GM12878 (cell line): ENCODE measurements at regions not wholly inside any gene's neighbourhood (a gene's known extent, or its start where the extent isn't known, plus 50 kb on each side); places are given as distances from the start of the nearest gene placed in this dataset.

Experiments
- ASH2L ChIP-seq: fragments of 300-600, 200-600 bp; sonication (generic); IDR thresholded peaks from 2 replicates; pipeline ENCODE4 v1.6.1; 2017; ENCODE audit warnings: low read depth, mild to moderate bottlenecking, borderline replicate concordance
- BCL11A ChIP-seq: IDR thresholded peaks from 2 replicates; pipeline ENCODE4 v1.6.1; 2011; ENCODE audit warnings: low read depth, low read length
- CBFB ChIP-seq: IDR thresholded peaks from 2 replicates; pipeline ENCODE4 v1.6.1; 2016; ENCODE audit warnings: antibody characterized with exemption, low read depth
- HSF1 ChIP-seq: fragments of 150-350 bp; IDR thresholded peaks from 2 replicates; pipeline ENCODE4 v1.6.1; 2014; ENCODE audit warnings: mild to moderate bottlenecking, low read depth, low read length
- IRF5 ChIP-seq: fragments of 450-650 bp; IDR thresholded peaks from 2 replicates; pipeline ENCODE4 v1.6.1; 2017; ENCODE audit warnings: borderline replicate concordance
- MXI1 ChIP-seq: fragments of 150-350 bp; IDR thresholded peaks from 2 replicates; pipeline ENCODE4 v1.6.1; 2011; ENCODE audit warnings: low read depth, mild to moderate bottlenecking, inconsistent platforms, low read length, improper control_type of control experiment
- NBN ChIP-seq: fragments of 450-650 bp; IDR thresholded peaks from 2 replicates; pipeline ENCODE4 v1.6.1; 2016
- NR2C1 ChIP-seq: fragments of 450-650 bp; IDR thresholded peaks from 2 replicates; pipeline ENCODE4 v1.6.1; 2017; ENCODE audit warnings: antibody characterized with exemption, mild to moderate bottlenecking, moderate library complexity
- NR2C2 ChIP-seq: IDR thresholded peaks from 2 replicates; pipeline ENCODE4 v1.6.1; 2011; ENCODE audit warnings: borderline replicate concordance, low read depth; ENCODE audit not compliant: control insufficient read depth, insufficient read length
- RAD51 ChIP-seq: fragments of 450-650 bp; IDR thresholded peaks from 2 replicates; pipeline ENCODE4 v1.6.1; 2016; ENCODE audit warnings: moderate library complexity, mild to moderate bottlenecking, inconsistent platforms
- SIX5 ChIP-seq: IDR thresholded peaks from 2 replicates; pipeline ENCODE4 v1.6.1; 2011; ENCODE audit warnings: mild to moderate bottlenecking, low read depth, low read length, moderate library complexity; ENCODE audit not compliant: severe bottlenecking
- SREBF2 ChIP-seq: IDR thresholded peaks from 2 replicates; pipeline ENCODE4 v1.6.1; 2012; ENCODE audit warnings: mild to moderate bottlenecking, low read length
- SRF ChIP-seq, 2 experiments: IDR thresholded peaks; 2 replicates each; pipeline ENCODE4 v1.6.1; 2011; ENCODE audit warnings: low read depth in 2 of 2, low read length in 2 of 2, mild to moderate bottlenecking in 1 of 2, moderate library complexity in 1 of 2
- TF ChIP-seq, protein P1 (sequence below): fragments of 450-650 bp; IDR thresholded peaks from 2 replicates; pipeline ENCODE4 v1.6.1; 2017; ENCODE audit warnings: mild to moderate bottlenecking, moderate library complexity
- TF ChIP-seq, protein P2 (sequence below): fragments of 450-650 bp; IDR thresholded peaks from 2 replicates; pipeline ENCODE4 v1.6.1; 2017; ENCODE audit warnings: mild to moderate bottlenecking
- TF ChIP-seq, protein P3 (sequence below): fragments of 450-650 bp; IDR thresholded peaks from 2 replicates; pipeline ENCODE4 v1.6.1; 2016; ENCODE audit warnings: mild to moderate bottlenecking, moderate library complexity, borderline replicate concordance

DNA sequence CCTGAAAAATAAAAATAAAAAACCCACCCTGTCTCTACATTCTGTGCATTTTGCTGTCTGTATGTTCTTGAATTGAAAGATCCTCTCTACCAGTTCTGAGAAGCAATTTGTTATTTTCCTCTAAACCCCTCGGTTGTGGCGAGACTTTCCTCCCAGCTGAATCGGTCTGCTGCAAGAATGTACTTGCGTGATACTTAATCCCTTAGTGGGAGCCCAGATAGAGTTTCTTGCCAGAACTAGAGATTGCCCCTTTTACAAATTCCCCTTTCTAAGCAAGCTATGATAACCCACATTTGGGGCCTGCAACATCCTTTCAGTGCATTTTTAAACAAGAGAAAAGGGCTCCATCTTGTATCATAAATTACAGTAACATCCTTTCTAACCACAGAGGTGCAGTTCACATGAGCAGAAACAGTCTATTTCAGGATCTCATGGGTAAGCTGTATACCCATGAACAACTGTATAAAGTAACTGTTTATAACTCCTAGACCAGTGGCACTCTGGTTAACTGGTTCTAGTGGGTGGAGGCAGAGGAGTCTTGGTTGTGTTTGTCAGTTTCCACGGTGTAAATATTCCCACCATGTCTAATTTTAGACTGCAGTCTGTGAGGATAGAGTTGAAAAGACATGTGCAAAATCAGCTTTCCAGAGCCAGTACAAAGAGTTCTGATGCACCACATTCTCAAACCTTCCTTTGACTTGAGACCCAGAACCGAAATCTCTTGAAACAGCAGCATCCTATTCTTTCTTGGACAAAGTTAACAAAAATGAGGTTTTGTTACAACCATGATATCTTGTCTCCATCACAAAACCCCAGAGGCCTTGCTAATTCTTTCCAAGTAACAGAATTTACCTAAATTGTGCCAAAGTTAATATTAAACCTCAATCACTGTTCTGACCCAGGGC lies 113.1 kb upstream of the ZNF217 start (continued):
- TF ChIP-seq, protein P1, sequence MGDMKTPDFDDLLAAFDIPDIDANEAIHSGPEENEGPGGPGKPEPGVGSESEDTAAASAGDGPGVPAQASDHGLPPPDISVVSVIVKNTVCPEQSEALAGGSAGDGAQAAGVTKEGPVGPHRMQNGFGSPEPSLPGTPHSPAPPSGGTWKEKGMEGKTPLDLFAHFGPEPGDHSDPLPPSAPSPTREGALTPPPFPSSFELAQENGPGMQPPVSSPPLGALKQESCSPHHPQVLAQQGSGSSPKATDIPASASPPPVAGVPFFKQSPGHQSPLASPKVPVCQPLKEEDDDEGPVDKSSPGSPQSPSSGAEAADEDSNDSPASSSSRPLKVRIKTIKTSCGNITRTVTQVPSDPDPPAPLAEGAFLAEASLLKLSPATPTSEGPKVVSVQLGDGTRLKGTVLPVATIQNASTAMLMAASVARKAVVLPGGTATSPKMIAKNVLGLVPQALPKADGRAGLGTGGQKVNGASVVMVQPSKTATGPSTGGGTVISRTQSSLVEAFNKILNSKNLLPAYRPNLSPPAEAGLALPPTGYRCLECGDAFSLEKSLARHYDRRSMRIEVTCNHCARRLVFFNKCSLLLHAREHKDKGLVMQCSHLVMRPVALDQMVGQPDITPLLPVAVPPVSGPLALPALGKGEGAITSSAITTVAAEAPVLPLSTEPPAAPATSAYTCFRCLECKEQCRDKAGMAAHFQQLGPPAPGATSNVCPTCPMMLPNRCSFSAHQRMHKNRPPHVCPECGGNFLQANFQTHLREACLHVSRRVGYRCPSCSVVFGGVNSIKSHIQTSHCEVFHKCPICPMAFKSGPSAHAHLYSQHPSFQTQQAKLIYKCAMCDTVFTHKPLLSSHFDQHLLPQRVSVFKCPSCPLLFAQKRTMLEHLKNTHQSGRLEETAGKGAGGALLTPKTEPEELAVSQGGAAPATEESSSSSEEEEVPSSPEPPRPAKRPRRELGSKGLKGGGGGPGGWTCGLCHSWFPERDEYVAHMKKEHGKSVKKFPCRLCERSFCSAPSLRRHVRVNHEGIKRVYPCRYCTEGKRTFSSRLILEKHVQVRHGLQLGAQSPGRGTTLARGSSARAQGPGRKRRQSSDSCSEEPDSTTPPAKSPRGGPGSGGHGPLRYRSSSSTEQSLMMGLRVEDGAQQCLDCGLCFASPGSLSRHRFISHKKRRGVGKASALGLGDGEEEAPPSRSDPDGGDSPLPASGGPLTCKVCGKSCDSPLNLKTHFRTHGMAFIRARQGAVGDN = peak; percentile 83
- no peak for TF ChIP-seq SREBF2
- TF ChIP-seq SRF (IDR thresholded peaks at IDR 0.05; ENCODE audit: low read depth in 2 of 2, low read length in 2 of 2) = no peak
- TF ChIP-seq ASH2L = no peak
- TF ChIP-seq, protein P2, sequence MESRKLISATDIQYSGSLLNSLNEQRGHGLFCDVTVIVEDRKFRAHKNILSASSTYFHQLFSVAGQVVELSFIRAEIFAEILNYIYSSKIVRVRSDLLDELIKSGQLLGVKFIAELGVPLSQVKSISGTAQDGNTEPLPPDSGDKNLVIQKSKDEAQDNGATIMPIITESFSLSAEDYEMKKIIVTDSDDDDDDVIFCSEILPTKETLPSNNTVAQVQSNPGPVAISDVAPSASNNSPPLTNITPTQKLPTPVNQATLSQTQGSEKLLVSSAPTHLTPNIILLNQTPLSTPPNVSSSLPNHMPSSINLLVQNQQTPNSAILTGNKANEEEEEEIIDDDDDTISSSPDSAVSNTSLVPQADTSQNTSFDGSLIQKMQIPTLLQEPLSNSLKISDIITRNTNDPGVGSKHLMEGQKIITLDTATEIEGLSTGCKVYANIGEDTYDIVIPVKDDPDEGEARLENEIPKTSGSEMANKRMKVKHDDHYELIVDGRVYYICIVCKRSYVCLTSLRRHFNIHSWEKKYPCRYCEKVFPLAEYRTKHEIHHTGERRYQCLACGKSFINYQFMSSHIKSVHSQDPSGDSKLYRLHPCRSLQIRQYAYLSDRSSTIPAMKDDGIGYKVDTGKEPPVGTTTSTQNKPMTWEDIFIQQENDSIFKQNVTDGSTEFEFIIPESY = no peak
- TF ChIP-seq NR2C2 = no peak
- no peak for TF ChIP-seq IRF5
- TF ChIP-seq CBFB = no peak
- no peak for TF ChIP-seq SIX5
- TF ChIP-seq NBN = no peak
- TF ChIP-seq MXI1 = 0 out of 2 replicates have a peak, but pooled peaks have one; percentile 26
- TF ChIP-seq BCL11A = peak; percentile 9; the same call in 1 of the 2 replicates
- TF ChIP-seq HSF1 = no peak
- TF ChIP-seq, protein P3, sequence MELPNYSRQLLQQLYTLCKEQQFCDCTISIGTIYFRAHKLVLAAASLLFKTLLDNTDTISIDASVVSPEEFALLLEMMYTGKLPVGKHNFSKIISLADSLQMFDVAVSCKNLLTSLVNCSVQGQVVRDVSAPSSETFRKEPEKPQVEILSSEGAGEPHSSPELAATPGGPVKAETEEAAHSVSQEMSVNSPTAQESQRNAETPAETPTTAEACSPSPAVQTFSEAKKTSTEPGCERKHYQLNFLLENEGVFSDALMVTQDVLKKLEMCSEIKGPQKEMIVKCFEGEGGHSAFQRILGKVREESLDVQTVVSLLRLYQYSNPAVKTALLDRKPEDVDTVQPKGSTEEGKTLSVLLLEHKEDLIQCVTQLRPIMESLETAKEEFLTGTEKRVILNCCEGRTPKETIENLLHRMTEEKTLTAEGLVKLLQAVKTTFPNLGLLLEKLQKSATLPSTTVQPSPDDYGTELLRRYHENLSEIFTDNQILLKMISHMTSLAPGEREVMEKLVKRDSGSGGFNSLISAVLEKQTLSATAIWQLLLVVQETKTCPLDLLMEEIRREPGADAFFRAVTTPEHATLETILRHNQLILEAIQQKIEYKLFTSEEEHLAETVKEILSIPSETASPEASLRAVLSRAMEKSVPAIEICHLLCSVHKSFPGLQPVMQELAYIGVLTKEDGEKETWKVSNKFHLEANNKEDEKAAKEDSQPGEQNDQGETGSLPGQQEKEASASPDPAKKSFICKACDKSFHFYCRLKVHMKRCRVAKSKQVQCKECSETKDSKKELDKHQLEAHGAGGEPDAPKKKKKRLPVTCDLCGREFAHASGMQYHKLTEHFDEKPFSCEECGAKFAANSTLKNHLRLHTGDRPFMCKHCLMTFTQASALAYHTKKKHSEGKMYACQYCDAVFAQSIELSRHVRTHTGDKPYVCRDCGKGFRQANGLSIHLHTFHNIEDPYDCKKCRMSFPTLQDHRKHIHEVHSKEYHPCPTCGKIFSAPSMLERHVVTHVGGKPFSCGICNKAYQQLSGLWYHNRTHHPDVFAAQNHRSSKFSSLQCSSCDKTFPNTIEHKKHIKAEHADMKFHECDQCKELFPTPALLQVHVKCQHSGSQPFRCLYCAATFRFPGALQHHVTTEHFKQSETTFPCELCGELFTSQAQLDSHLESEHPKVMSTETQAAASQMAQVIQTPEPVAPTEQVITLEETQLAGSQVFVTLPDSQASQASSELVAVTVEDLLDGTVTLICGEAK = no peak
- no peak for TF ChIP-seq RAD51
- no peak for TF ChIP-seq NR2C1
